ENCODE measurements at regions not wholly inside any gene's neighbourhood (a gene's known extent, or its start where the extent isn't known, plus 50 kb on each side); places are given as distances from the start of the nearest gene placed in this dataset.

GRCh38 chr7:73970801-73971229 lies 57.2 kb upstream of the ELN start:
- Histone ChIP-seq H3F3A (ENCODE audit: control insufficient read depth, insufficient read depth) (no peaks in the 10 kb centered on the region), H3K27ac (ENCODE audit: low read depth, low read length) (no peak overlapping the region), H3K4me2 (ENCODE audit: low read length) (no peak overlapping the region), H3K27me3 (ENCODE audit: control insufficient read depth, low read length) (no peaks in the 10 kb centered on the region), H3K4me1 (ENCODE audit: control insufficient read depth, low read length) (no peaks in the 10 kb centered on the region), H3K36me3 (ENCODE audit: control insufficient read depth, low read length) (no peaks in the 10 kb centered on the region), H3K4me3 (ENCODE audit: low read length) (no peak overlapping the region), H3K9me3 (ENCODE audit: control insufficient read depth, insufficient read depth, low read length) (peaks cover 5% of the 10 kb centered on the region; the same call in 1 of the 2 replicates), H3K9me2 (replicated peaks; ENCODE audit: control insufficient read depth, low read length) (no peaks in the 10 kb centered on the region), H3K79me2 (ENCODE audit: control insufficient read depth, low read length) (no peaks in the 10 kb centered on the region), H4K20me1 (ENCODE audit: control insufficient read depth, insufficient read depth, low read depth, low read length) (no peaks in the 10 kb centered on the region)
- TF ChIP-seq EZH2phosphoT487 (IDR thresholded peaks at IDR 0.05; ENCODE audit: borderline replicate concordance, low read length) = no peak
- TF ChIP-seq CTCF (IDR thresholded peaks at IDR 0.05; ENCODE audit: low read depth, low read length, poor library complexity, severe bottlenecking) = no peak

- Histone ChIP-seq H3K4me3 (ENCODE audit: low read length) (no peak overlapping the region), H3K9me3 (ENCODE audit: control insufficient read depth, insufficient read depth, low read length) (peaks cover 5% of the 10 kb centered on the region; the same call in 1 of the 2 replicates)
- TF ChIP-seq CTCF (IDR thresholded peaks at IDR 0.05; ENCODE audit: low read depth, low read length, poor library complexity, severe bottlenecking) (no peak), EZH2phosphoT487 (IDR thresholded peaks at IDR 0.05; ENCODE audit: borderline replicate concordance, low read length) (no peak)
Measured at GRCh38 chr7:73971322-73971703, 56.7 kb upstream of the ELN start.

DNA sequence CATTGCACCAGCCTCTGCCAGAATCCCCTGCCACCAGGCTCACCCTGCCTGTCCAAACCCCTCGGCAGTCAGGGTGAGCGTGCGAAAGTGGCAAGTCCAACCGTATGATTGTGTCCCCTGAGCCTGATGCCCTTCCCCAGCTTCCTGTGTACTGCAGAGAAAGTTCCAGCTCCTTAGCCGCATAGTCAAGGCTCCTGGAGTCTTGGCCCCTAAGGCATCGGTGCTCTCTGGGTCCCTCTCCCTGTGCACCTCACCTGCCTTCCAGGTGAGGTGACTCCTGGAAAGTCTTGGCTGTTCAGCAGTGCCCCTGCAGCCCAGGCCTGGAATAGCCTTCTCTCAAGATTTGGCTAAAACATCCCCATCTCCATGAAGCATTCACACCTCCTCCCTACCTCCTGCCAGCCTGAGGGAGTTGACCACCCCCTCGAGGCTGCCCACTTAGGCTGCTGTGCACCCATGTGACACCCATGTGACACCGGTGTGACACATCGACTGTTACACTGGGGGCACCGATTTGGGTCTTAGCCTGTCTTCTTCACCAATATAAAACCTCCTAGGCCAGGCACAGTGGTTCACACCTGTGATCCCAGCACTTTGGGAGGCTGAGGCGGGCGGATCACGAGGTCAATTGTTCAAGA lies 56.1 kb upstream of the ELN start:
- H3K36me3 ChIP-seq (ENCODE audit: control insufficient read depth, low read length) = no peaks in the 10 kb centered on the region
- H3K9me2 ChIP-seq (replicated peaks; ENCODE audit: control insufficient read depth, low read length) = no peaks in the 10 kb centered on the region
- no peak for TF ChIP-seq EZH2phosphoT487 (IDR thresholded peaks at IDR 0.05; ENCODE audit: borderline replicate concordance, low read length)
- TF ChIP-seq CTCF (IDR thresholded peaks at IDR 0.05; ENCODE audit: low read depth, low read length, poor library complexity, severe bottlenecking) = peak; percentile 16
- no peak overlapping the region for H3K4me2 ChIP-seq (ENCODE audit: low read length)
- H3K4me3 ChIP-seq (ENCODE audit: low read length) = no peak overlapping the region
- H3K27me3 ChIP-seq (ENCODE audit: control insufficient read depth, low read length) = no peaks in the 10 kb centered on the region
- H3K79me2 ChIP-seq (ENCODE audit: control insufficient read depth, low read length) = no peaks in the 10 kb centered on the region
- no peaks in the 10 kb centered on the region for H3F3A ChIP-seq (ENCODE audit: control insufficient read depth, insufficient read depth)
- no peaks in the 10 kb centered on the region for H3K4me1 ChIP-seq (ENCODE audit: control insufficient read depth, low read length)
- no peak overlapping the region for H3K27ac ChIP-seq (ENCODE audit: low read depth, low read length)
- H3K9me3 ChIP-seq (ENCODE audit: control insufficient read depth, insufficient read depth, low read length) = peaks cover 5% of the 10 kb centered on the region; the same call in 1 of the 2 replicates
- H4K20me1 ChIP-seq (ENCODE audit: control insufficient read depth, insufficient read depth, low read depth, low read length) = no peaks in the 10 kb centered on the region

More at GRCh38 chr7:73971322-73971703, 56.7 kb upstream of the ELN start:
- no peaks in the 10 kb centered on the region for H3F3A ChIP-seq (ENCODE audit: control insufficient read depth, insufficient read depth)
- H3K36me3 ChIP-seq (ENCODE audit: control insufficient read depth, low read length) = no peaks in the 10 kb centered on the region
- no peaks in the 10 kb centered on the region for H3K9me2 ChIP-seq (replicated peaks; ENCODE audit: control insufficient read depth, low read length)
- H3K27ac ChIP-seq (ENCODE audit: low read depth, low read length) = no peak overlapping the region
- no peaks in the 10 kb centered on the region for H3K79me2 ChIP-seq (ENCODE audit: control insufficient read depth, low read length)
- no peaks in the 10 kb centered on the region for H4K20me1 ChIP-seq (ENCODE audit: control insufficient read depth, insufficient read depth, low read depth, low read length)
- H3K4me2 ChIP-seq (ENCODE audit: low read length) = no peak overlapping the region
- H3K4me1 ChIP-seq (ENCODE audit: control insufficient read depth, low read length) = no peaks in the 10 kb centered on the region
- no peaks in the 10 kb centered on the region for H3K27me3 ChIP-seq (ENCODE audit: control insufficient read depth, low read length)
